Heart left ventricle (tissue), 16 donors: ENCODE measurements at regions not wholly inside any gene's neighbourhood (a gene's known extent, or its start where the extent isn't known, plus 50 kb on each side); places are given as distances from the start of the nearest gene placed in this dataset.

ENCODE experiments used
- ATAC-seq, 4 donors: fragments of 200-7000 bp; cut with Tn5 transposase; one replicate each; pipeline ENCODE4 v1.9.1; 2020 to 2022; ENCODE audit warnings: moderate library complexity in 4 of 4, mild to moderate bottlenecking in 3 of 4, moderate number of reproducible peaks in 1 of 4
- DNase-seq, 5 donors: peaks; one replicate each; pipeline ENCODE4 v3.0.0-alpha.2; 2020
- H3K27ac ChIP-seq, 12 donors: fragments of 200-600 bp; sonication (generic) in 4 of 12; one replicate each; pipeline versions ENCODE4 v1.5.0 to v1.8.0; 2016 to 2022; ENCODE audit warnings: mild to moderate bottlenecking in 2 of 12
- H3K27me3 ChIP-seq, 9 donors: fragments of 200-600 bp; sonication (generic) in 2 of 9; one replicate each; pipeline versions ENCODE4 v1.5.1 to v1.8.0; 2016 to 2022; ENCODE audit warnings: mild to moderate bottlenecking in 3 of 9
- H3K36me3 ChIP-seq, 9 donors: fragments of 200-600 bp; sonication (generic) in 2 of 9; one replicate each; pipeline versions ENCODE4 v1.5.0 to v1.8.0; 2018 to 2022; ENCODE audit warnings: mild to moderate bottlenecking in 2 of 9
- H3K4me1 ChIP-seq, 12 donors: fragments of 200-600 bp; sonication (generic) in 4 of 12; one replicate each; pipeline versions ENCODE4 v1.5.0 to v1.8.0; 2016 to 2022; ENCODE audit warnings: mild to moderate bottlenecking in 3 of 12
- H3K4me3 ChIP-seq, 12 donors: fragments of 200-600 bp; sonication (generic) in 4 of 12; one replicate each; pipeline versions ENCODE4 v1.5.0 to v1.8.0; 2017 to 2022; ENCODE audit warnings: mild to moderate bottlenecking in 9 of 12, moderate library complexity in 4 of 12
- H3K9me3 ChIP-seq, 12 donors: fragments of 200-600 bp; sonication (generic) in 4 of 12; one replicate each; pipeline versions ENCODE4 v1.5.0 to v1.8.0; 2016 to 2022; ENCODE audit warnings: mild to moderate bottlenecking in 1 of 12
- POLR2A ChIP-seq, 2 donors: fragments of 450-650 bp; IDR thresholded peaks; one replicate each; pipeline ENCODE4 v1.6.1; 2017; ENCODE audit warnings: antibody characterized with exemption in 2 of 2, mild to moderate bottlenecking in 2 of 2, moderate library complexity in 2 of 2
- WGBS, 4 donors: extraction: QIAGEN DNeasy Blood & Tissue Kit in 2 of 4; methylation state at CpG; one replicate each; pipeline versions ENCODE4 v1.1.5 to v1.1.7; 2013 to 2018; 5-methylcytosine and 5-hydroxymethylcytosine counted together
- intact Hi-C, 10 donors: fragments of 100-400 bp; cut with DNase I; formaldehyde crosslinking; loops; one replicate each; pipeline versions ENCODE4 v1.11.1 to v1.14.2; 2022
- TF ChIP-seq, protein P1 (sequence below), 12 donors: fragments of 200-600 bp; sonication (generic) in 4 of 12; IDR thresholded peaks; one replicate each; pipeline versions ENCODE4 v1.5.0 to v1.8.0; 2018 to 2022; ENCODE audit warnings: antibody characterized with exemption in 12 of 12, mild to moderate bottlenecking in 5 of 12
- donor health status: ischemic (EF 13 %, LVEDD 7.1; RV severe dilation, severe dysfunction).
- donor health status: healthy with polysubstance abuse.
- donor health status: DM: no; HTN: yes; CAD: no.
- donor health status: DM: no; HTN: no; CAD: no.
- donor health status: ischemic (EF 25% LVEDD 6.9; RV normal size, moderate dysfunction).
- donor health status: ischemic (EF 25% LVEDD 5.7; RV mildly dilated, moderate dysfunction).
- donor health status: healthy.
- donor health status: DM: yes; HTN: yes; CAD: no.
- donor health status: ischemic (EF 35%, LVEDD 5.7; RV mildly dilated, moderate dysfunction).
- donor health status: nonischemic (EF 11% LVEDD 7.7; RV severe dilation, severe dysfunction).
- donor health status: DM: yes; HTN: yes; CAD: no.
- donor health status: PGD.
- donor health status: ischemic (EF 29% LVEDD 5.4; RV normal size, mild dysfunction).
- donor health status: nonischemic (EF 23%, LVEDD 6.1; RV moderate dilation, normal function).

DNA sequence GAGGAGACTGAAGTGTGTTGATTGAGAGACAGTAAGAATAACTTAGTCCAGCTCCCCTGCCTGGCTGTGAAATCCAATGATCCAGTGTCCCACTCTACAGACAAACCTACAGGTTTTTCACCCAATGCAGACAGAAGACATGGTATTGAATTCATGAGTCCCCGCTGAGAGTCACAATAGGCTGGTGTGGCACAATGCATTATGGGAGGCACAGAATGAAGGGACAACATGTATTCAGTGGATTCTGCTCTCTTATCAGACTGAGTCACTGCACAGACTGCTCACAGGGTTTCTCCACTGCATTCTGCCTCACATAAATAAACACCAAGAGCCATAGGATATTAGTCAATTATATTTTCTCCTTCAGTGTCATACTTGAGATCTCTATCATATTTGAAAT is 55.2 kb upstream of the TOP3B start:
- Histone ChIP-seq H3K9me3 (no peaks in the 10 kb centered on the region), H3K36me3 (no peaks in the 10 kb centered on the region), H3K4me1 (no peaks in the 10 kb centered on the region), H3K27me3 (no peaks in the 10 kb centered on the region), H3K4me3 (no peak overlapping the region), H3K27ac (no peak overlapping the region)
- DNase-seq (no peak), ATAC-seq (peak in 1 of 4 donors; percentile 47)
- WGBS, 4 donors, result 79 to 88% (median 81%) methylated on average over 1 of the region's 1 CpG
- TF ChIP-seq, protein P1, sequence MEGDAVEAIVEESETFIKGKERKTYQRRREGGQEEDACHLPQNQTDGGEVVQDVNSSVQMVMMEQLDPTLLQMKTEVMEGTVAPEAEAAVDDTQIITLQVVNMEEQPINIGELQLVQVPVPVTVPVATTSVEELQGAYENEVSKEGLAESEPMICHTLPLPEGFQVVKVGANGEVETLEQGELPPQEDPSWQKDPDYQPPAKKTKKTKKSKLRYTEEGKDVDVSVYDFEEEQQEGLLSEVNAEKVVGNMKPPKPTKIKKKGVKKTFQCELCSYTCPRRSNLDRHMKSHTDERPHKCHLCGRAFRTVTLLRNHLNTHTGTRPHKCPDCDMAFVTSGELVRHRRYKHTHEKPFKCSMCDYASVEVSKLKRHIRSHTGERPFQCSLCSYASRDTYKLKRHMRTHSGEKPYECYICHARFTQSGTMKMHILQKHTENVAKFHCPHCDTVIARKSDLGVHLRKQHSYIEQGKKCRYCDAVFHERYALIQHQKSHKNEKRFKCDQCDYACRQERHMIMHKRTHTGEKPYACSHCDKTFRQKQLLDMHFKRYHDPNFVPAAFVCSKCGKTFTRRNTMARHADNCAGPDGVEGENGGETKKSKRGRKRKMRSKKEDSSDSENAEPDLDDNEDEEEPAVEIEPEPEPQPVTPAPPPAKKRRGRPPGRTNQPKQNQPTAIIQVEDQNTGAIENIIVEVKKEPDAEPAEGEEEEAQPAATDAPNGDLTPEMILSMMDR (IDR thresholded peaks at IDR 0.05), result no peak
- TF ChIP-seq POLR2A (IDR thresholded peaks at IDR 0.05), result no peak
- intact Hi-C loops, result no loop called here

DNA sequence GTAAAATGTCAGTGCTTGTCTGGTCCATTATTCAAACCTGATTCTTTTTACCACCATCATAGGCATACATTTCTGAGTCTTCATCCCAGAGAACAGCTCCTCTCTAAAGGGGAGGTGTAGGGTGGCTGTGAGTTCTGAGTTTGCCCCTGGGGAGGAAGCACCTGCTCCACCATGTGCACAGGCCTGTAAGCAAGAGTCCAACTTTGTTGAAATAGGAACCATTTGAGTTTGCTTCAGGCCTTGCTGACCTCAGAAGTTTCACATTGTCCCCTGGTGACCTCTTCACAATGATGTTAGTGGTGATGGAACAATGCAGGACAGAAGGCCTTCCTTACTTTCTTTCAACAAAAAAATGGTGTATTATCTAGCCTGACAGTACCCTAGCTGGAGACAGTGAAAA is 54.6 kb upstream of the TOP3B start:
- DNase-seq (no peak), ATAC-seq (no peak)
- Histone ChIP-seq H3K4me3 (no peak overlapping the region), H3K36me3 (no peaks in the 10 kb centered on the region), H3K27me3 (no peaks in the 10 kb centered on the region), H3K4me1 (peaks cover 0 to 1% (median 0%) of the 10 kb centered on the region in 12 donors), H3K9me3 (no peaks in the 10 kb centered on the region), H3K27ac (no peak overlapping the region)
- intact Hi-C loops, result no loop called here
- TF ChIP-seq POLR2A (IDR thresholded peaks at IDR 0.05), result no peak
- TF ChIP-seq, protein P1 (IDR thresholded peaks at IDR 0.05), result no peak

DNA sequence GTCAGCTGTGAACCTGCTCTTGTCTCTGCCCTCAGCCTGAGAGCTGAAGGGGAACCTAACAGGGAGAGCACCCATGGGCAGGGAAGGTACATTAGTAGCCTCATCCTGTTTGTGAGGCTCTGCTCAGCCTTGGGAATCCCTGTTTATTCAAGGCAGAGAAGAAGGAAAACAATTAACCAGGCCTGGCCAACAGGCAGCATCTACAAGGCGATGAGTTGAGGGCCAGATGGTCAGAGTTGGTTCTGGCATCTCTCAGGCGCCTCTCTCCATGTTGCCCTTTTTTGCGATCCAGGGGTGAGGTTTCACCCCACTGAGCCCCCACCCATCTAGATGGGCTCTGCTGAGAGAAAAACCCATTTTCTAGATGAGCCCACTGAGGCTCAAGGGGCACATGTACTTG is 54.0 kb upstream of the TOP3B start:
- peaks cover 0 to 7% (median 0%) of the 10 kb centered on the region in 12 donors for H3K4me1 ChIP-seq
- DNase-seq, result no peak
- no peak overlapping the region for H3K4me3 ChIP-seq
- 93 to 100% (median 97%) methylated on average over 3 of the region's 3 CpGs for WGBS, 4 donors
- no peaks in the 10 kb centered on the region for H3K27me3 ChIP-seq
- ATAC-seq, result no peak
- no peak overlapping the region for H3K27ac ChIP-seq
- intact Hi-C loops, result no loop called here
- H3K9me3 ChIP-seq, result no peaks in the 10 kb centered on the region
- TF ChIP-seq, protein P1 (IDR thresholded peaks at IDR 0.05), result no peak
- no peak for TF ChIP-seq POLR2A (IDR thresholded peaks at IDR 0.05)
- no peaks in the 10 kb centered on the region for H3K36me3 ChIP-seq

DNA sequence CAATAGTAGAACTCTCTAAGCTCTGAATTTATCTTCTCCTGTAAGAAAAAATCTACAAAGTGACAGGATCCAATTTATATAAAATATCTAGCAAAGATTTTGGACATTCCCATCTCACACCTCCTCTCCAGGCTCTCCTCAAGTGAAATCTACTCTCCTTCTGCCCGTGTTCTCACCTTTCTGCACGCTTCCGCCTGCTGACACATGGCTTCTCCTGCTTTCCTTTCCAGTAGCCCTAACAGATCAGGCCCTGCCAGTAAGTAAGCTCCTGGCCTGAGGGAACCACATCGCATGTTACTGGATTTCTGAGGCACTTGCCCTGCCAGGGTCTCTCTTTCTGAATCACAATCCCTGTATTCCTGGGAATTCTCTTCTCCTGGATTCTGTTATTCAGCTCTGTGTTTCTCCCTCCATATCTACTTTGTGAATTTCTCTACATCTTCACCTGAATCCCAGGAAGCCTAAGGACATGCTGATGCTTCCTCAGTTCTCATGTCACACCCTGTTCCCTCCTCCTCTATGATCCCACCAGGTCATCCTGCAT is 53.3 kb upstream of the TOP3B start:
- H3K9me3 ChIP-seq, result no peaks in the 10 kb centered on the region
- H3K4me1 ChIP-seq, result peaks cover 0 to 13% (median 0%) of the 10 kb centered on the region in 12 donors
- ATAC-seq (no peak), DNase-seq (no peak)
- no peak overlapping the region for H3K4me3 ChIP-seq
- intact Hi-C loops, result no loop called here
- 77 to 91% (median 82%) methylated on average over 4 of the region's 4 CpGs for WGBS, 4 donors
- H3K27ac ChIP-seq, result no peak overlapping the region
- no peak for TF ChIP-seq POLR2A (IDR thresholded peaks at IDR 0.05)
- TF ChIP-seq, protein P1 (IDR thresholded peaks at IDR 0.05), result no peak
- no peaks in the 10 kb centered on the region for H3K27me3 ChIP-seq
- no peaks in the 10 kb centered on the region for H3K36me3 ChIP-seq
